Suppressor macrophage treated with lipopolysaccharide for 4 hours (primary cell): ENCODE measurements at regions not wholly inside any gene's neighbourhood (a gene's known extent, or its start where the extent isn't known, plus 50 kb on each side); places are given as distances from the start of the nearest gene placed in this dataset.

Experiments used
- DNase-seq: peaks from one replicate; pipeline ENCODE4 v3.0.0-alpha.2; 2020

- no peak for DNase-seq
These were observed 113.2 kb upstream of the SDK2 start for GRCh38 chr17:73757420-73757819.

GRCh38 chr17:73758245-73758644, 114.0 kb upstream of the SDK2 start:
- DNase-seq: no peak

- DNase-seq: no peak
These were observed 115.1 kb upstream of the SDK2 start for GRCh38 chr17:73759324-73759723.

- DNase-seq: no peak
These were observed 115.6 kb upstream of the SDK2 start for GRCh38 chr17:73759734-73760438.

GRCh38 chr17:73760439-73760758, 116.2 kb upstream of the SDK2 start:
- DNase-seq: peak; percentile 16

- no peak for DNase-seq
These were observed 121.7 kb upstream of the SDK2 start for GRCh38 chr17:73765824-73766563.

GRCh38 chr17:73767696-73768095, 123.5 kb upstream of the SDK2 start:
- no peak for DNase-seq

- no peak for DNase-seq
These were observed 124.4 kb upstream of the SDK2 start for GRCh38 chr17:73768691-73769090.

GRCh38 chr17:73769479-73769878, 125.2 kb upstream of the SDK2 start:
- no peak for DNase-seq

- DNase-seq: peak; percentile 58
These were observed 126.0 kb upstream of the SDK2 start for GRCh38 chr17:73770115-73770848.

GRCh38 chr17:73770849-73771229, 126.6 kb upstream of the SDK2 start:
- no peak for DNase-seq

GRCh38 chr17:73772107-73772705, 128.0 kb upstream of the SDK2 start:
- DNase-seq: no peak

GRCh38 chr17:73773702-73774101, 129.5 kb upstream of the SDK2 start:
- no peak for DNase-seq

GRCh38 chr17:73774852-73775251, 130.6 kb upstream of the SDK2 start:
- no peak for DNase-seq

GRCh38 chr17:73776351-73777130, 132.3 kb upstream of the SDK2 start:
- DNase-seq: no peak

GRCh38 chr17:73777131-73777449, 132.8 kb upstream of the SDK2 start:
- no peak for DNase-seq

GRCh38 chr17:73782231-73782630, 138.0 kb upstream of the SDK2 start:
- no peak for DNase-seq

GRCh38 chr17:73782641-73783381, 138.6 kb upstream of the SDK2 start:
- no peak for DNase-seq

GRCh38 chr17:73783382-73783766, 139.1 kb upstream of the SDK2 start:
- no peak for DNase-seq

GRCh38 chr17:73783945-73784603, 139.8 kb upstream of the SDK2 start:
- DNase-seq: no peak

- DNase-seq: no peak
These were observed 141.3 kb upstream of the SDK2 start for GRCh38 chr17:73785496-73785895.
